ENCODE measurements at regions not wholly inside any gene's neighbourhood (a gene's known extent, or its start where the extent isn't known, plus 50 kb on each side); places are given as distances from the start of the nearest gene placed in this dataset.

GRCh38 chr6:122153557-122153956, 245.9 kb upstream of the HSF2 start:
- TF ChIP-seq EZH2 (IDR thresholded peaks at IDR 0.05; ENCODE audit: low read length, unreplicated experiment) = no peak
- TF ChIP-seq CTCF (conservative IDR thresholded peaks at IDR 0.05; ENCODE audit: low read depth, low read length) = no peak

Data from PC-3 (cell line).